GM23338 (cell line): ENCODE measurements at regions not wholly inside any gene's neighbourhood (a gene's known extent, or its start where the extent isn't known, plus 50 kb on each side); places are given as distances from the start of the nearest gene placed in this dataset.

Experiments used
- CREB1 ChIP-seq: fragments of 250-450 bp; sonication (Bioruptor Pico); IDR thresholded peaks from 2 replicates; pipeline ENCODE4 v1.5.0; 2020; ENCODE audit warnings: low read depth, mild to moderate bottlenecking, moderate library complexity
- CTCF ChIP-seq, 2 experiments: fragments of 200-600 bp in 1 of 2; sonication (generic) in 1 of 2; conservative IDR thresholded peaks; 2 replicates each; pipeline versions ENCODE4 v1.5.1 to v1.6.1; 2016 to 2017; ENCODE audit warnings: antibody characterized with exemption in 2 of 2, low read depth in 2 of 2, mild to moderate bottlenecking in 2 of 2, moderate library complexity in 1 of 2
- EZH2 ChIP-seq: fragments of 200-600 bp; sonication (generic); IDR thresholded peaks from one replicate; pipeline ENCODE4 v1.8.0; 2017; ENCODE audit warnings: antibody characterized with exemption, mild to moderate bottlenecking, low read depth; ENCODE audit not compliant: unreplicated experiment
- POLR2AphosphoS5 ChIP-seq: IDR thresholded peaks from 2 replicates; pipeline ENCODE4 v1.6.1; 2016; ENCODE audit warnings: antibody characterized with exemption, low read depth
- REST ChIP-seq: IDR thresholded peaks from one replicate; pipeline ENCODE4 v1.6.1; 2018; ENCODE audit warnings: antibody characterized with exemption; ENCODE audit not compliant: unreplicated experiment

- TF ChIP-seq CTCF (conservative IDR thresholded peaks at IDR 0.05; ENCODE audit: low read depth in 2 of 2) = no peak
- no peak for TF ChIP-seq CREB1 (CRISPR knock-in tag)
- TF ChIP-seq EZH2 = no peak
- TF ChIP-seq POLR2AphosphoS5 = no peak
- TF ChIP-seq REST = no peak
Measured at GRCh38 chr2:77629539-77629938, 107.4 kb upstream of the LRRTM4 start.
